OCI-LY1 (cell line): ENCODE measurements at regions not wholly inside any gene's neighbourhood (a gene's known extent, or its start where the extent isn't known, plus 50 kb on each side); places are given as distances from the start of the nearest gene placed in this dataset.

Experiments used
- EZH2 ChIP-seq: fragments of 200-600 bp; sonication (generic), shearing (Covaris generic); IDR thresholded peaks from 2 replicates; pipeline ENCODE4 v1.8.0; 2017; ENCODE audit warnings: borderline replicate concordance, mixed run types, mild to moderate bottlenecking, antibody characterized with exemption, low read length, moderate library complexity, mixed read lengths
- TF ChIP-seq, protein P1 (sequence below): fragments of 200-600 bp; sonication (generic), shearing (Covaris generic); IDR thresholded peaks from 2 replicates; pipeline ENCODE4 v1.5.1; 2017; ENCODE audit warnings: mild to moderate bottlenecking, antibody characterized with exemption, low read length, moderate library complexity, mixed read lengths

- TF ChIP-seq, protein P1, sequence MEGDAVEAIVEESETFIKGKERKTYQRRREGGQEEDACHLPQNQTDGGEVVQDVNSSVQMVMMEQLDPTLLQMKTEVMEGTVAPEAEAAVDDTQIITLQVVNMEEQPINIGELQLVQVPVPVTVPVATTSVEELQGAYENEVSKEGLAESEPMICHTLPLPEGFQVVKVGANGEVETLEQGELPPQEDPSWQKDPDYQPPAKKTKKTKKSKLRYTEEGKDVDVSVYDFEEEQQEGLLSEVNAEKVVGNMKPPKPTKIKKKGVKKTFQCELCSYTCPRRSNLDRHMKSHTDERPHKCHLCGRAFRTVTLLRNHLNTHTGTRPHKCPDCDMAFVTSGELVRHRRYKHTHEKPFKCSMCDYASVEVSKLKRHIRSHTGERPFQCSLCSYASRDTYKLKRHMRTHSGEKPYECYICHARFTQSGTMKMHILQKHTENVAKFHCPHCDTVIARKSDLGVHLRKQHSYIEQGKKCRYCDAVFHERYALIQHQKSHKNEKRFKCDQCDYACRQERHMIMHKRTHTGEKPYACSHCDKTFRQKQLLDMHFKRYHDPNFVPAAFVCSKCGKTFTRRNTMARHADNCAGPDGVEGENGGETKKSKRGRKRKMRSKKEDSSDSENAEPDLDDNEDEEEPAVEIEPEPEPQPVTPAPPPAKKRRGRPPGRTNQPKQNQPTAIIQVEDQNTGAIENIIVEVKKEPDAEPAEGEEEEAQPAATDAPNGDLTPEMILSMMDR: no peak
- no peak for TF ChIP-seq EZH2
These were observed 169.4 kb downstream of the MAD2L1 start for GRCh38 chr4:119897260-119897659.
